K562 (cell line): ENCODE measurements at regions not wholly inside any gene's neighbourhood (a gene's known extent, or its start where the extent isn't known, plus 50 kb on each side); places are given as distances from the start of the nearest gene placed in this dataset.

ENCODE experiments used
- ATAC-seq: fragments of 200-7000 bp; cut with Tn5 transposase; 3 replicates; pipeline ENCODE4 v1.9.1; 2020; ENCODE audit warnings: moderate library complexity
- BruUV-seq: library from RNA; stranded (reverse); fragments of 400-500 nt; replicated peaks from 2 replicates; lab custom pipeline; 2021; lab: Mats Ljungman, UMichigan
- CTCF ChIA-PET: fragments of 300-600 bp; formaldehyde crosslinking; extraction: SDS; loops from one replicate; lab custom pipeline; 2021; ENCODE audit warnings: low intra/inter-chr PET ratio; lab: Yijun Ruan, JAX
- POLR2A ChIA-PET: fragments of 300-600, 350-650 bp; sonication (Branson Sonifier 250); formaldehyde crosslinking; extraction: SDS; loops from one replicate; lab custom pipeline; 2021; ENCODE audit warnings: antibody characterized with exemption, inconsistent platforms; lab: Yijun Ruan, JAX
- DNase-seq, 4 experiments: peaks; one replicate each; pipeline versions ENCODE4 v3.0.0 to v3.0.0-alpha.2; 2011 to 2018; ENCODE audit warnings: low spot score in 3 of 4, mixed read lengths in 3 of 4; ENCODE audit errors: extremely low read depth in 1 of 4
- FAIRE-seq: peaks from 2 replicates; lab custom pipeline; 2011; peaks lifted over from hg19 to GRCh38; lab: Jason Lieb, UNC
- H2AFZ ChIP-seq: 2 replicates; pipeline ENCODE4 v1.6.0; 2011; ENCODE audit warnings: low read depth, low read length, control low read depth, inconsistent platforms
- H3K27ac ChIP-seq: fragments of 200-600 bp; 3 replicates; pipeline ENCODE4 v1.8.0; 2011; ENCODE audit warnings: low read depth, mild to moderate bottlenecking, control low read depth, inconsistent platforms, low read length, moderate library complexity, mixed read lengths; ENCODE audit errors: extremely low read depth
- H3K27me3 ChIP-seq, 2 experiments: fragments of 300-600 bp in 1 of 2; 2 replicates in 1 of 2; 3 replicates in 1 of 2; pipeline versions ENCODE4 v1.6.0 to v1.8.0; 2011; ENCODE audit warnings: inconsistent platforms in 2 of 2, low read length in 2 of 2, mild to moderate bottlenecking in 1 of 2, mixed read lengths in 1 of 2, moderate library complexity in 1 of 2; ENCODE audit not compliant: control insufficient read depth in 2 of 2, insufficient read depth in 2 of 2
- H3K36me3 ChIP-seq: fragments of 300-600 bp; 3 replicates; pipeline ENCODE4 v1.8.0; 2011; ENCODE audit warnings: mild to moderate bottlenecking, low read length, inconsistent platforms; ENCODE audit not compliant: control insufficient read depth, insufficient read depth
- H3K4me1 ChIP-seq, 2 experiments: fragments of 200-600 bp in 1 of 2; replicated peaks in 1 of 2; 2 replicates in 1 of 2; 3 replicates in 1 of 2; pipeline versions ENCODE4 v1.5.1 to v1.8.0; 2011; ENCODE audit warnings: inconsistent platforms in 2 of 2, low read length in 2 of 2, mild to moderate bottlenecking in 1 of 2, mixed read lengths in 1 of 2, moderate library complexity in 1 of 2; ENCODE audit not compliant: control insufficient read depth in 2 of 2, insufficient read depth in 2 of 2
- H3K4me2 ChIP-seq: 2 replicates; pipeline ENCODE4 v1.6.1; 2011; ENCODE audit warnings: low read length, control low read depth, inconsistent platforms, mixed read lengths; ENCODE audit not compliant: insufficient read depth
- H3K4me3 ChIP-seq: fragments of 200-600 bp; sonication (generic), shearing (Covaris generic); 2 replicates; pipeline ENCODE4 v1.5.1; 2016; ENCODE audit warnings: control low read depth, inconsistent platforms
- H3K79me2 ChIP-seq: fragments of 200-600 bp; 3 replicates; pipeline ENCODE4 v1.8.0; 2011; ENCODE audit warnings: low read length, inconsistent platforms; ENCODE audit not compliant: control insufficient read depth, insufficient read depth
- H3K9ac ChIP-seq, 2 experiments: 2 replicates each; pipeline versions ENCODE4 v1.6.0 to v1.6.1; 2011; ENCODE audit warnings: low read depth in 2 of 2, low read length in 2 of 2, control low read depth in 1 of 2, inconsistent platforms in 1 of 2, mild to moderate bottlenecking in 1 of 2, mixed read lengths in 1 of 2; ENCODE audit not compliant: insufficient read depth in 1 of 2
- H3K9me1 ChIP-seq: one replicate; pipeline ENCODE4 v1.6.0; 2011; ENCODE audit warnings: inconsistent platforms, mild to moderate bottlenecking, low read length, moderate library complexity; ENCODE audit not compliant: control insufficient read depth, insufficient read depth
- H3K9me3 ChIP-seq: replicated peaks from 2 replicates; pipeline ENCODE4 v1.5.1; 2011; ENCODE audit warnings: low read depth, low read length, inconsistent platforms; ENCODE audit not compliant: control insufficient read depth, insufficient read depth
- H4K20me1 ChIP-seq: replicated peaks from 2 replicates; pipeline ENCODE4 v1.6.1; 2011; ENCODE audit warnings: low read length, inconsistent platforms, mixed read lengths; ENCODE audit not compliant: control insufficient read depth, insufficient read depth
- GABPB1 ChIP-seq: sonication (generic); formaldehyde crosslinking; IDR thresholded peaks from 2 replicates; pipeline ENCODE4 v1.8.0; 2022; ENCODE audit warnings: mild to moderate bottlenecking, missing genetic modification reagents
- HNRNPK ChIP-seq: fragments of 200-400 bp; formaldehyde crosslinking; IDR thresholded peaks from one replicate; pipeline ENCODE4 v1.6.1; 2018; ENCODE audit warnings: mild to moderate bottlenecking, low read depth, low read length; ENCODE audit not compliant: poor library complexity, severe bottlenecking
- JUNB ChIP-seq: fragments of 450-650 bp; formaldehyde crosslinking; conservative IDR thresholded peaks from 2 replicates; pipeline ENCODE4 v1.4.0; 2020; ENCODE audit warnings: mild to moderate bottlenecking
- LARP7 ChIP-seq: fragments of 450-650 bp; IDR thresholded peaks from 2 replicates; pipeline ENCODE4 v1.6.1; 2016
- PHB2 ChIP-seq: fragments of 450-650 bp; IDR thresholded peaks from 2 replicates; pipeline ENCODE4 v1.6.1; 2017; ENCODE audit warnings: low read depth
- POLR2AphosphoS5 ChIP-seq: IDR thresholded peaks from 2 replicates; pipeline ENCODE4 v1.6.1; 2011; ENCODE audit warnings: mild to moderate bottlenecking, low read depth, low read length, moderate library complexity; ENCODE audit not compliant: control insufficient read depth, insufficient read depth
- PTTG1 ChIP-seq: fragments of 450-650 bp; IDR thresholded peaks from 2 replicates; pipeline ENCODE4 v1.6.1; 2016; ENCODE audit warnings: low read depth, mild to moderate bottlenecking, missing genetic modification characterization, missing compliant biosample characterization
- RUNX1 ChIP-seq: sonication (generic); IDR thresholded peaks from 2 replicates; pipeline ENCODE4 v1.6.1; 2016; ENCODE audit warnings: antibody characterized with exemption, low read depth
- SIN3A ChIP-seq, 2 experiments: fragments of 150-350 bp in 1 of 2; IDR thresholded peaks; 2 replicates each; pipeline ENCODE4 v1.6.1; 2011 to 2016; ENCODE audit warnings: borderline replicate concordance in 2 of 2, low read depth in 2 of 2, low read length in 2 of 2, mild to moderate bottlenecking in 2 of 2, moderate library complexity in 2 of 2; ENCODE audit not compliant: control insufficient read depth in 1 of 2
- SIN3B ChIP-seq: fragments of 450-650 bp; IDR thresholded peaks from 2 replicates; pipeline ENCODE4 v1.6.1; 2017; ENCODE audit warnings: low read depth, mild to moderate bottlenecking, moderate library complexity
- SPI1 ChIP-seq: IDR thresholded peaks from 2 replicates; pipeline ENCODE4 v1.6.1; 2011; ENCODE audit warnings: low read depth, low read length, control low read depth, borderline replicate concordance
- TCF15 ChIP-seq: fragments of 250-450 bp; sonication (Bioruptor Pico); IDR thresholded peaks from 2 replicates; pipeline ENCODE4 v1.8.0; 2022; ENCODE audit warnings: moderate library complexity, mild to moderate bottlenecking, inconsistent platforms
- ZSCAN29 ChIP-seq: fragments of 450-650 bp; IDR thresholded peaks from 2 replicates; pipeline ENCODE4 v1.6.1; 2017
- WGBS: fragments of 100-300 bp; shearing (Covaris generic); methylation state at CpG from one replicate; pipeline ENCODE4 v1.1.6; 2016; ENCODE audit warnings: low coverage, mixed read lengths; ENCODE audit not compliant: insufficient coverage; ENCODE audit errors: missing lambda C conversion rate; 5-methylcytosine and 5-hydroxymethylcytosine counted together
- in situ Hi-C: fragments of 300-500 bp; cut with MboI; formaldehyde crosslinking; loops from 4 replicates; pipeline ENCODE4 v1.15.0; 2018; ENCODE audit warnings: inconsistent platforms, mixed read lengths
- intact Hi-C: fragments of 100-400 bp; cut with micrococcal nuclease; formaldehyde crosslinking; loops from 2 replicates; pipeline ENCODE4 v1.14.2; 2022
- TF ChIP-seq, protein P1 (sequence below), 2 experiments: fragments of 450-650 bp in 1 of 2; sonication (generic) in 1 of 2; formaldehyde crosslinking in 1 of 2; IDR thresholded peaks in 1 of 2; conservative IDR thresholded peaks in 1 of 2; 2 replicates each; pipeline versions ENCODE4 v1.6.1 to v1.8.1; 2016 to 2023; ENCODE audit warnings: mild to moderate bottlenecking in 2 of 2, moderate library complexity in 2 of 2, inconsistent platforms in 1 of 2, missing genetic modification reagents in 1 of 2

DNA sequence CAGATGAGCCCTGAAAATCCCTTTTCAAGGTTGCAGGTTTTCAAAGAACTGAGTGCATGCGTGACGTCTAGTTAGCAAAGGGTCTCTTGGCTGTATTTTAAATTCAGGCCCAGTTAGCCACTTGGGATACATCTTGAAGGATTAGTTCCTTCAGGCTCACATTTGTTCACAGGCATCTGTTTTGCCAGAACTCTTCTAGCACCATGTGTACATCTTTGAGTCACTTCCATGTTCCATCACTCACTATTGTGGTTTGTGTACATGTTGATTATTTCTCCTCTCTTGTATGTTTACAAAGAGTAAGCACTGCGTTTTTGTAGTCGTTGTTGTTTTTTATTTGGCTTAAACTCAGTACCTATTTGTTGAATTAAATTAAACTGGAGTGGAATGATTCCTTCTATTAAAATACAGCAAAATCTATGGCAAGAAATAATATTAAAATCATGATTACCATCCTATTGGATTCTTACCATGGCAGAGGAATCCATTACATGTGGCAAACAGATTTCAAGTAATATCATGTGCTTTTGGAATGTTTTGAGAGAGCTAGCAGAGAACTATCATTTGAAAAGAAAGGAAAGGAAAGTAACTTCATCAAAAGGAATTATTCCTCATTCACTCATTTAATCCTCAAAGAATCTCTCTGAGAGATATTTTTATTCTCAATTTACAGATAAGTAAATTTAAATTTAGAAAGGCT lies 438.9 kb upstream of the FAR2 start:
- Histone ChIP-seq H3K27ac (no peak overlapping the region), H3K27me3 (no peaks in the 10 kb centered on the region), H4K20me1 (no peaks in the 10 kb centered on the region), H3K4me3 (no peak overlapping the region), H3K79me2 (no peaks in the 10 kb centered on the region), H3K9me3 (no peaks in the 10 kb centered on the region), H2AFZ (no peak overlapping the region), H3K9ac (no peak overlapping the region), H3K9me1 (no peaks in the 10 kb centered on the region), H3K4me2 (no peak overlapping the region), H3K4me1 (no peaks in the 10 kb centered on the region), H3K36me3 (no peaks in the 10 kb centered on the region)
- ChIA-PET CTCF (no interaction called here), POLR2A (no interaction called here)
- intact Hi-C loops (no loop called here), in situ Hi-C loops (no loop called here)
- 0% methylated on average over 4 of the region's 4 CpGs for WGBS
- TF ChIP-seq, protein P1, sequence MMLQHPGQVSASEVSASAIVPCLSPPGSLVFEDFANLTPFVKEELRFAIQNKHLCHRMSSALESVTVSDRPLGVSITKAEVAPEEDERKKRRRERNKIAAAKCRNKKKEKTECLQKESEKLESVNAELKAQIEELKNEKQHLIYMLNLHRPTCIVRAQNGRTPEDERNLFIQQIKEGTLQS (IDR thresholded peaks at IDR 0.05), result no peak
- TF ChIP-seq, protein P1 (CRISPR knock-in tag; conservative IDR thresholded peaks at IDR 0.05), result no peak
- TF ChIP-seq RUNX1, result no peak
- TF ChIP-seq ZSCAN29, result no peak
- no peak for TF ChIP-seq TCF15 (CRISPR knock-in tag)
- TF ChIP-seq LARP7, result no peak
- TF ChIP-seq SPI1, result no peak
- TF ChIP-seq POLR2AphosphoS5, result no peak
- no peak for TF ChIP-seq PTTG1 (tag)
- no peak for TF ChIP-seq SIN3B
- TF ChIP-seq PHB2, result no peak
- TF ChIP-seq HNRNPK, result no peak
- no peak for TF ChIP-seq JUNB
- TF ChIP-seq GABPB1 (CRISPR knock-in tag), result no peak
- no peak for TF ChIP-seq SIN3A (IDR thresholded peaks at IDR 0.05; ENCODE audit: borderline replicate concordance in 2 of 2, control insufficient read depth in 1 of 2, low read depth in 2 of 2, low read length in 2 of 2)
- ATAC-seq (no peak), FAIRE-seq (no peak), DNase-seq (no peak)
- BruUV-seq, result no TSS peak
